OCI-LY3 (cell line): ENCODE measurements at regions not wholly inside any gene's neighbourhood (a gene's known extent, or its start where the extent isn't known, plus 50 kb on each side); places are given as distances from the start of the nearest gene placed in this dataset.

Experiments used
- H2AFZ ChIP-seq: fragments of 200-600, 300-600 bp; shearing (Covaris generic); 2 replicates; pipeline ENCODE4 v1.6.0; 2014; ENCODE audit warnings: antibody characterized with exemption, low read depth, low read length
- H3K27ac ChIP-seq: fragments of 200-600, 300-600 bp; sonication (generic); 2 replicates; pipeline ENCODE4 v1.5.1; 2014; ENCODE audit warnings: mild to moderate bottlenecking, low read length, moderate library complexity, mixed read lengths
- H3K27me3 ChIP-seq: fragments of 200-600, 300-600 bp; sonication (generic); 2 replicates; pipeline ENCODE4 v1.6.1; 2014; ENCODE audit warnings: low read depth, low read length, mixed read lengths
- H3K36me3 ChIP-seq: fragments of 200-600, 300-600 bp; sonication (generic); replicated peaks from 2 replicates; pipeline ENCODE3; 2014; ENCODE audit warnings: low read depth, low read length, mixed read lengths
- H3K4me1 ChIP-seq: fragments of 300-600, 200-600 bp; sonication (generic); 2 replicates; pipeline ENCODE4 v1.6.1; 2014; ENCODE audit warnings: low read length, mixed read lengths
- H3K4me2 ChIP-seq: fragments of 200-600, 300-600 bp; sonication (generic); 2 replicates; pipeline ENCODE4 v1.6.1; 2014; ENCODE audit warnings: low read length, mixed read lengths
- H3K4me3 ChIP-seq: fragments of 300-600, 200-600 bp; sonication (generic); 2 replicates; pipeline ENCODE4 v1.5.1; 2014; ENCODE audit warnings: antibody characterized with exemption, mild to moderate bottlenecking, low read length, moderate library complexity
- H3K79me2 ChIP-seq: fragments of 300-600, 200-600 bp; shearing (Covaris generic); 2 replicates; pipeline ENCODE4 v1.6.1; 2014; ENCODE audit warnings: mild to moderate bottlenecking, low read length, mixed read lengths
- H3K9ac ChIP-seq: fragments of 300-600, 200-600 bp; shearing (Covaris generic); 2 replicates; pipeline ENCODE4 v1.6.0; 2014; ENCODE audit warnings: mild to moderate bottlenecking, low read length, moderate library complexity
- H3K9me3 ChIP-seq: fragments of 200-600, 300-600 bp; shearing (Covaris generic); 2 replicates; pipeline ENCODE4 v1.6.1; 2014; ENCODE audit warnings: low read length, mixed read lengths; ENCODE audit not compliant: insufficient read depth
- H4K20me1 ChIP-seq: fragments of 200-600, 300-600 bp; sonication (generic); 2 replicates; pipeline ENCODE4 v1.6.1; 2016; ENCODE audit warnings: low read length, mixed read lengths; ENCODE audit not compliant: insufficient read depth
- CTCF ChIP-seq: fragments of 200-600, 300-600 bp; sonication (generic); IDR thresholded peaks from 2 replicates; pipeline ENCODE4 v1.5.1; 2014; ENCODE audit warnings: antibody characterized with exemption, low read length, low read depth
- EZH2phosphoT487 ChIP-seq: fragments of 200-600 bp; shearing (Covaris generic); IDR thresholded peaks from 2 replicates; pipeline ENCODE4 v1.6.1; 2018; ENCODE audit warnings: antibody characterized with exemption, mixed run types, low read depth

GRCh38 chr11:13094930-13095687, 86.0 kb downstream of the RASSF10 start:
- H2AFZ ChIP-seq: no peak overlapping the region
- no peaks in the 10 kb centered on the region for H3K27me3 ChIP-seq
- H3K4me1 ChIP-seq: peaks cover 8% of the 10 kb centered on the region
- H3K79me2 ChIP-seq: no peaks in the 10 kb centered on the region
- H3K27ac ChIP-seq: no peak overlapping the region
- no peaks in the 10 kb centered on the region for H3K36me3 ChIP-seq
- TF ChIP-seq CTCF: no peak
- no peak for TF ChIP-seq EZH2phosphoT487
- no peaks in the 10 kb centered on the region for H4K20me1 ChIP-seq
- H3K9me3 ChIP-seq: no peaks in the 10 kb centered on the region
- H3K9ac ChIP-seq: no peak overlapping the region
- no peak overlapping the region for H3K4me3 ChIP-seq
- no peak overlapping the region for H3K4me2 ChIP-seq

GRCh38 chr11:13098063-13098462, 88.9 kb downstream of the RASSF10 start:
- Histone ChIP-seq H3K4me3 (no peak overlapping the region), H3K4me1 (peaks cover 12% of the 10 kb centered on the region), H3K27ac (no peak overlapping the region), H4K20me1 (no peaks in the 10 kb centered on the region), H3K4me2 (no peak overlapping the region), H3K36me3 (no peaks in the 10 kb centered on the region), H3K9me3 (no peaks in the 10 kb centered on the region), H3K9ac (no peak overlapping the region), H3K27me3 (no peaks in the 10 kb centered on the region), H3K79me2 (no peaks in the 10 kb centered on the region), H2AFZ (no peak overlapping the region)
- TF ChIP-seq CTCF: no peak
- no peak for TF ChIP-seq EZH2phosphoT487

- no peak for TF ChIP-seq EZH2phosphoT487
- TF ChIP-seq CTCF: no peak
These were observed 89.6 kb downstream of the RASSF10 start for GRCh38 chr11:13098616-13099289.

More at GRCh38 chr11:13098616-13099289, 89.6 kb downstream of the RASSF10 start:
- H3K9ac ChIP-seq: no peak overlapping the region
- H3K4me2 ChIP-seq: no peak overlapping the region
- H3K4me3 ChIP-seq: no peak overlapping the region
- no peak overlapping the region for H2AFZ ChIP-seq
- no peaks in the 10 kb centered on the region for H3K9me3 ChIP-seq
- H3K27ac ChIP-seq: no peak overlapping the region
- no peaks in the 10 kb centered on the region for H4K20me1 ChIP-seq
- peaks cover 12% of the 10 kb centered on the region for H3K4me1 ChIP-seq
- H3K36me3 ChIP-seq: no peaks in the 10 kb centered on the region
- H3K79me2 ChIP-seq: no peaks in the 10 kb centered on the region
- H3K27me3 ChIP-seq: no peaks in the 10 kb centered on the region; the same call in 1 of the 2 replicates
